GM23248 (cell line): ENCODE measurements at regions not wholly inside any gene's neighbourhood (a gene's known extent, or its start where the extent isn't known, plus 50 kb on each side); places are given as distances from the start of the nearest gene placed in this dataset.

Experiments used
- EZH2 ChIP-seq: fragments of 200-600 bp; sonication (generic); IDR thresholded peaks from 2 replicates; pipeline ENCODE4 v1.6.1; 2018; ENCODE audit warnings: antibody characterized with exemption, mild to moderate bottlenecking; ENCODE audit not compliant: insufficient read depth, poor library complexity, severe bottlenecking
- EZH2phosphoT487 ChIP-seq: fragments of 200-600 bp; sonication (generic); IDR thresholded peaks from 2 replicates; pipeline ENCODE4 v1.6.1; 2018; ENCODE audit warnings: antibody characterized with exemption, moderate library complexity, mild to moderate bottlenecking, low read depth; ENCODE audit not compliant: insufficient read depth

DNA sequence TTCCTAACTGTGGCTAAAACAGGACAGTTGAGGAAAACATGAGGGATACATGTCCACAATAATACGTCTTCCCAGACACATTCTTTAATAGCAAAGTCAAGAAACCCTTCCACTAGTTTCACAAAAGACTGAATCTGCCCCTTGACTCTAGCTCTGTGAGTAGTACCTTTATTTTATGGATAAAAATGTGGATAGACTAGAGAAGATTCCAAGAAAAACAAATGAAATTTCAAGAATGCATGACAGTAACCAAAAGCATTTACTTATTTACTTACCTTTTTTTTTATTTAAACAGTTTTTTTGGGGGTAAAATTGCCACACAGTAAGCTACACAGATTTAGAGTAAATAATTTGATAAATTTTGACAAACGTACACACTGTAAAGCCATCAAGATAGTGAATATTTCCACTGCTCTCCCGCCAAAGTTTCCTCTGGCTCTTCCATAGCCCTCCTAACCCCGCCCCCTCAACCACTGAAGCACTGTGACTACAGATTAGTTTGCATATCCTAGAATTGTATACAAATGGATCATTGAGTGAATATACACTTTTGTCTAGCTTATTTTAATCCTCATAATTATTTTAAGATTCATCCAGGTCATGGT lies 420.4 kb upstream of the ZMIZ1 start:
- TF ChIP-seq EZH2phosphoT487: no peak
- no peak for TF ChIP-seq EZH2
